CD4-positive, alpha-beta memory T cell (primary cell): ENCODE measurements at regions not wholly inside any gene's neighbourhood (a gene's known extent, or its start where the extent isn't known, plus 50 kb on each side); places are given as distances from the start of the nearest gene placed in this dataset.

Experiments
- CTCF ChIA-PET: fragments of 350-600 bp; sonication (Branson Sonifier 250); formaldehyde crosslinking; loops from one replicate; lab custom pipeline; 2021; ENCODE audit warnings: inconsistent platforms; ENCODE audit not compliant: partially characterized antibody; lab: Charles Lee
- POLR2A ChIA-PET: fragments of 350-600 bp; sonication (Branson Sonifier 250); formaldehyde crosslinking; loops from one replicate; lab custom pipeline; 2021; ENCODE audit not compliant: partially characterized antibody; lab: Charles Lee
- DNase-seq, 5 donors: peaks; one replicate each; pipeline versions ENCODE4 v3.0.0 to v3.0.0-alpha.2; 2020 to 2022; ENCODE audit warnings: mixed read lengths in 1 of 5
- H3K27ac ChIP-seq: one replicate; pipeline ENCODE4 v1.7.0; 2013; ENCODE audit warnings: low read depth, low read length
- H3K27me3 ChIP-seq: 2 replicates; pipeline ENCODE4 v1.7.0; 2013; ENCODE audit warnings: mild to moderate bottlenecking, low read length, moderate library complexity; ENCODE audit not compliant: insufficient read depth
- H3K36me3 ChIP-seq: 2 replicates; pipeline ENCODE4 v1.7.0; 2013; ENCODE audit warnings: mild to moderate bottlenecking, low read length, moderate library complexity; ENCODE audit not compliant: insufficient read depth
- H3K4me1 ChIP-seq: 2 replicates; pipeline ENCODE4 v1.7.0; 2013; ENCODE audit warnings: mild to moderate bottlenecking, low read length, moderate library complexity; ENCODE audit not compliant: insufficient read depth
- H3K4me3 ChIP-seq, 2 donors: one replicate each; pipeline ENCODE4 v1.7.0; 2013; ENCODE audit warnings: low read length in 2 of 2, mild to moderate bottlenecking in 1 of 2
- H3K9me3 ChIP-seq, 2 donors: one replicate each; pipeline ENCODE4 v1.7.0; 2013; ENCODE audit warnings: low read length in 2 of 2, control low read depth in 1 of 2; ENCODE audit not compliant: control insufficient read depth in 1 of 2
- H3K27ac Mint-ChIP-seq, 7 donors: one replicate each; pipeline ENCODE4 v1.8.0; 2020 to 2021; ENCODE audit warnings: mixed read lengths in 7 of 7, mild to moderate bottlenecking in 6 of 7, inconsistent platforms in 3 of 7, moderate library complexity in 3 of 7
- H3K27me3 Mint-ChIP-seq, 2 donors: one replicate each; pipeline ENCODE4 v1.8.0; 2020 to 2021; ENCODE audit warnings: mixed read lengths in 2 of 2
- H3K36me3 Mint-ChIP-seq, 2 donors: one replicate each; pipeline ENCODE4 v1.8.0; 2020 to 2021; ENCODE audit warnings: mixed read lengths in 2 of 2, inconsistent platforms in 1 of 2, mild to moderate bottlenecking in 1 of 2
- H3K4me1 Mint-ChIP-seq, 4 donors: one replicate each; pipeline ENCODE4 v1.8.0; 2020 to 2021; ENCODE audit warnings: mixed read lengths in 4 of 4, mild to moderate bottlenecking in 1 of 4
- H3K4me3 Mint-ChIP-seq, 8 donors: one replicate each; pipeline ENCODE4 v1.8.0; 2020 to 2021; ENCODE audit warnings: mixed read lengths in 8 of 8, mild to moderate bottlenecking in 7 of 8, moderate library complexity in 6 of 8, inconsistent platforms in 3 of 8
- H3K9me3 Mint-ChIP-seq, 8 donors: one replicate each; pipeline ENCODE4 v1.8.0; 2020 to 2021; ENCODE audit warnings: mixed read lengths in 8 of 8, mild to moderate bottlenecking in 5 of 8, inconsistent platforms in 3 of 8, moderate library complexity in 1 of 8
- intact Hi-C: fragments of 100-400 bp; cut with micrococcal nuclease; formaldehyde crosslinking; loops from one replicate; pipeline ENCODE4 v1.15.1; 2023

- no peaks in the 10 kb centered on the region for H3K27me3 ChIP-seq
- H3K36me3 ChIP-seq = no peaks in the 10 kb centered on the region
- ChIA-PET POLR2A (no interaction called here), CTCF (no interaction called here)
- no peaks in the 10 kb centered on the region for H3K27me3 Mint-ChIP-seq
- no peak overlapping the region for H3K27ac Mint-ChIP-seq
- H3K9me3 ChIP-seq = no peaks in the 10 kb centered on the region
- H3K4me3 ChIP-seq = no peak overlapping the region
- no peak for DNase-seq
- intact Hi-C loops = no loop called here
- no peak overlapping the region for H3K4me3 Mint-ChIP-seq
- no peaks in the 10 kb centered on the region for H3K4me1 Mint-ChIP-seq
- H3K9me3 Mint-ChIP-seq = peaks cover under 1 to 14% (median 10%) of the 10 kb centered on the region in 8 donors
- no peak overlapping the region for H3K27ac ChIP-seq
- H3K4me1 ChIP-seq = no peaks in the 10 kb centered on the region
- no peaks in the 10 kb centered on the region for H3K36me3 Mint-ChIP-seq
Measured at GRCh38 chr4:14078326-14078725, 450.8 kb upstream of the BOD1L1 start.

- H3K27ac ChIP-seq = no peak overlapping the region
- no peaks in the 10 kb centered on the region for H3K36me3 ChIP-seq
- Mint-ChIP-seq H3K9me3 (peaks cover 0 to 9% (median 5%) of the 10 kb centered on the region in 8 donors), H3K27ac (no peak overlapping the region), H3K27me3 (no peaks in the 10 kb centered on the region), H3K36me3 (no peaks in the 10 kb centered on the region), H3K4me3 (no peak overlapping the region), H3K4me1 (no peaks in the 10 kb centered on the region)
- ChIA-PET CTCF (no interaction called here), POLR2A (no interaction called here)
- no peak overlapping the region for H3K4me3 ChIP-seq
- DNase-seq = no peak
- no peaks in the 10 kb centered on the region for H3K27me3 ChIP-seq
- H3K4me1 ChIP-seq = no peaks in the 10 kb centered on the region
- intact Hi-C loops = no loop called here
- no peaks in the 10 kb centered on the region for H3K9me3 ChIP-seq
Measured at GRCh38 chr4:14079601-14080000, 452.1 kb upstream of the BOD1L1 start.

GRCh38 chr4:14083150-14083549 lies 455.6 kb upstream of the BOD1L1 start:
- H3K9me3 ChIP-seq = no peaks in the 10 kb centered on the region
- H3K9me3 Mint-ChIP-seq = peaks cover 0 to 5% (median 2%) of the 10 kb centered on the region in 8 donors
- ChIA-PET POLR2A (no interaction called here), CTCF (interaction anchor here (1.7 kb wide), 1 partner anchor 10 kb away, joined by 5 read pairs; no protein-coding TSS in a partner anchor)
- no peak overlapping the region for H3K27ac Mint-ChIP-seq
- no peaks in the 10 kb centered on the region for H3K4me1 ChIP-seq
- H3K27me3 ChIP-seq = no peaks in the 10 kb centered on the region
- no peak overlapping the region for H3K4me3 Mint-ChIP-seq
- no peak for DNase-seq
- H3K27me3 Mint-ChIP-seq = no peaks in the 10 kb centered on the region
- intact Hi-C loops = no loop called here
- H3K36me3 ChIP-seq = no peaks in the 10 kb centered on the region
- H3K36me3 Mint-ChIP-seq = no peaks in the 10 kb centered on the region
- no peaks in the 10 kb centered on the region for H3K4me1 Mint-ChIP-seq
- no peak overlapping the region for H3K27ac ChIP-seq
- H3K4me3 ChIP-seq = no peak overlapping the region

- Histone ChIP-seq H3K36me3 (no peaks in the 10 kb centered on the region), H3K9me3 (no peaks in the 10 kb centered on the region), H3K4me3 (no peak overlapping the region), H3K27ac (no peak overlapping the region), H3K27me3 (no peaks in the 10 kb centered on the region), H3K4me1 (no peaks in the 10 kb centered on the region)
- CTCF ChIA-PET = no interaction called here
- peaks cover 0 to 2% of the 10 kb centered on the region in 2 donors for H3K27me3 Mint-ChIP-seq
- intact Hi-C loops = no loop called here
- H3K9me3 Mint-ChIP-seq = peaks cover 0 to 7% (median under 1%) of the 10 kb centered on the region in 8 donors
- DNase-seq = no peak
- H3K4me1 Mint-ChIP-seq = no peaks in the 10 kb centered on the region
- POLR2A ChIA-PET = no interaction called here
- no peak overlapping the region for H3K4me3 Mint-ChIP-seq
- H3K36me3 Mint-ChIP-seq = no peaks in the 10 kb centered on the region
- H3K27ac Mint-ChIP-seq = no peak overlapping the region
Measured at GRCh38 chr4:14084598-14084997, 457.1 kb upstream of the BOD1L1 start.

- ChIA-PET POLR2A (no interaction called here), CTCF (no interaction called here)
- Mint-ChIP-seq H3K4me3 (no peak overlapping the region), H3K36me3 (no peaks in the 10 kb centered on the region), H3K27me3 (peaks cover 0 to 5% of the 10 kb centered on the region in 2 donors), H3K4me1 (no peaks in the 10 kb centered on the region), H3K27ac (no peak overlapping the region), H3K9me3 (peaks cover 0 to 10% (median 1%) of the 10 kb centered on the region in 8 donors)
- DNase-seq = no peak
- Histone ChIP-seq H3K36me3 (no peaks in the 10 kb centered on the region), H3K4me3 (no peak overlapping the region), H3K27me3 (no peaks in the 10 kb centered on the region), H3K4me1 (no peaks in the 10 kb centered on the region), H3K9me3 (no peaks in the 10 kb centered on the region), H3K27ac (no peak overlapping the region)
- intact Hi-C loops = no loop called here
Measured at GRCh38 chr4:14087459-14087858, 459.9 kb upstream of the BOD1L1 start.

GRCh38 chr4:14087921-14088320 lies 460.4 kb upstream of the BOD1L1 start:
- H3K27ac Mint-ChIP-seq = no peak overlapping the region
- POLR2A ChIA-PET = no interaction called here
- Histone ChIP-seq H3K36me3 (no peaks in the 10 kb centered on the region), H3K4me1 (no peaks in the 10 kb centered on the region), H3K4me3 (no peak overlapping the region), H3K27ac (no peak overlapping the region), H3K27me3 (no peaks in the 10 kb centered on the region), H3K9me3 (no peaks in the 10 kb centered on the region)
- CTCF ChIA-PET = no interaction called here
- peaks cover 0 to 10% (median 1%) of the 10 kb centered on the region in 8 donors for H3K9me3 Mint-ChIP-seq
- intact Hi-C loops = no loop called here
- no peak for DNase-seq
- H3K4me1 Mint-ChIP-seq = no peaks in the 10 kb centered on the region
- no peaks in the 10 kb centered on the region for H3K36me3 Mint-ChIP-seq
- peaks cover 0 to 5% of the 10 kb centered on the region in 2 donors for H3K27me3 Mint-ChIP-seq
- H3K4me3 Mint-ChIP-seq = no peak overlapping the region

GRCh38 chr4:14091531-14091930 lies 464.0 kb upstream of the BOD1L1 start:
- H3K4me1 Mint-ChIP-seq = no peaks in the 10 kb centered on the region
- intact Hi-C loops = no loop called here
- H3K36me3 Mint-ChIP-seq = no peaks in the 10 kb centered on the region
- POLR2A ChIA-PET = no interaction called here
- H3K9me3 Mint-ChIP-seq = peaks cover 0 to 8% (median 0%) of the 10 kb centered on the region in 8 donors
- H3K4me1 ChIP-seq = no peaks in the 10 kb centered on the region
- no peak overlapping the region for H3K4me3 ChIP-seq
- no peak for DNase-seq
- H3K9me3 ChIP-seq = no peaks in the 10 kb centered on the region
- no peak overlapping the region for H3K27ac Mint-ChIP-seq
- CTCF ChIA-PET = no interaction called here
- H3K27me3 Mint-ChIP-seq = peaks cover 2 to 5% of the 10 kb centered on the region in 2 donors
- no peaks in the 10 kb centered on the region for H3K36me3 ChIP-seq
- no peaks in the 10 kb centered on the region for H3K27me3 ChIP-seq
- no peak overlapping the region for H3K4me3 Mint-ChIP-seq
- no peak overlapping the region for H3K27ac ChIP-seq

- ChIA-PET POLR2A (no interaction called here), CTCF (no interaction called here)
- no peaks in the 10 kb centered on the region for H3K4me1 Mint-ChIP-seq
- no peaks in the 10 kb centered on the region for H3K36me3 ChIP-seq
- no peaks in the 10 kb centered on the region for H3K9me3 ChIP-seq
- H3K27ac Mint-ChIP-seq = no peak overlapping the region
- no peak for DNase-seq
- H3K27me3 ChIP-seq = no peaks in the 10 kb centered on the region
- intact Hi-C loops = no loop called here
- H3K4me3 ChIP-seq = no peak overlapping the region
- no peaks in the 10 kb centered on the region for H3K36me3 Mint-ChIP-seq
- H3K4me3 Mint-ChIP-seq = no peak overlapping the region
- H3K27me3 Mint-ChIP-seq = peaks cover 2 to 5% of the 10 kb centered on the region in 2 donors
- H3K27ac ChIP-seq = no peak overlapping the region
- H3K9me3 Mint-ChIP-seq = peaks cover 0 to 8% (median 0%) of the 10 kb centered on the region in 8 donors
- no peaks in the 10 kb centered on the region for H3K4me1 ChIP-seq
Measured at GRCh38 chr4:14091966-14092365, 464.4 kb upstream of the BOD1L1 start.
